Skeletal muscle tissue (tissue), 3 donors: ENCODE measurements at regions not wholly inside any gene's neighbourhood (a gene's known extent, or its start where the extent isn't known, plus 50 kb on each side); places are given as distances from the start of the nearest gene placed in this dataset.

ENCODE experiments used
- H3K27ac ChIP-seq: one replicate; pipeline ENCODE4 v1.7.0; 2013; ENCODE audit warnings: mild to moderate bottlenecking, low read depth, low read length, inconsistent platforms
- H3K27me3 ChIP-seq, 3 donors: one replicate each; pipeline ENCODE4 v1.7.0; 2013; ENCODE audit warnings: low read length in 3 of 3; ENCODE audit not compliant: control insufficient read depth in 3 of 3, insufficient read depth in 3 of 3
- H3K36me3 ChIP-seq, 3 donors: one replicate each; pipeline ENCODE4 v1.7.0; 2013; ENCODE audit warnings: low read length in 3 of 3; ENCODE audit not compliant: control insufficient read depth in 3 of 3, insufficient read depth in 3 of 3
- H3K4me1 ChIP-seq, 3 donors: one replicate each; pipeline ENCODE4 v1.7.0; 2013; ENCODE audit warnings: low read length in 3 of 3, mild to moderate bottlenecking in 3 of 3; ENCODE audit not compliant: control insufficient read depth in 3 of 3, insufficient read depth in 3 of 3
- H3K4me3 ChIP-seq, 3 donors: one replicate each; pipeline ENCODE4 v1.7.0; 2013; ENCODE audit warnings: low read length in 3 of 3
- H3K9ac ChIP-seq, 3 donors: one replicate each; pipeline ENCODE4 v1.7.0; 2013; ENCODE audit warnings: low read length in 3 of 3, mild to moderate bottlenecking in 3 of 3, moderate library complexity in 2 of 3, low read depth in 1 of 3
- H3K9me3 ChIP-seq, 3 donors: one replicate each; pipeline ENCODE4 v1.7.0; 2013; ENCODE audit warnings: low read length in 3 of 3; ENCODE audit not compliant: control insufficient read depth in 3 of 3
- donor health status: Osteomylitis.

- H3K9me3 ChIP-seq: no peaks in the 10 kb centered on the region
- no peak overlapping the region for H3K4me3 ChIP-seq
- H3K36me3 ChIP-seq: no peaks in the 10 kb centered on the region
- H3K27ac ChIP-seq: no peak overlapping the region
- no peak overlapping the region for H3K9ac ChIP-seq
- H3K4me1 ChIP-seq: peaks cover 0 to 4% (median 3%) of the 10 kb centered on the region in 3 donors
- H3K27me3 ChIP-seq: peaks cover 0 to 2% (median 0%) of the 10 kb centered on the region in 3 donors
Measured at GRCh38 chr3:197432384-197433127, 123.2 kb downstream of the BDH1 start.

GRCh38 chr3:197431346-197431910 is 124.3 kb downstream of the BDH1 start:
- Histone ChIP-seq H3K4me3 (no peak overlapping the region), H3K9ac (no peak overlapping the region), H3K27ac (no peak overlapping the region), H3K36me3 (no peaks in the 10 kb centered on the region), H3K27me3 (peaks cover 0 to 2% (median 0%) of the 10 kb centered on the region in 3 donors), H3K4me1 (peaks cover 0 to 4% (median 3%) of the 10 kb centered on the region in 3 donors), H3K9me3 (no peaks in the 10 kb centered on the region)

- H3K27ac ChIP-seq: no peak overlapping the region
- H3K9me3 ChIP-seq: no peaks in the 10 kb centered on the region
- H3K9ac ChIP-seq: no peak overlapping the region
Measured at GRCh38 chr3:197430934-197431333, 124.8 kb downstream of the BDH1 start.

GRCh38 chr3:197430502-197430901 is 125.3 kb downstream of the BDH1 start:
- Histone ChIP-seq H3K36me3 (no peaks in the 10 kb centered on the region), H3K9ac (no peak overlapping the region), H3K4me1 (peaks cover 0 to 4% (median 3%) of the 10 kb centered on the region in 3 donors), H3K27me3 (peaks cover 0 to 2% (median 0%) of the 10 kb centered on the region in 3 donors), H3K4me3 (no peak overlapping the region), H3K27ac (no peak overlapping the region), H3K9me3 (no peaks in the 10 kb centered on the region)

More at GRCh38 chr3:197430934-197431333, 124.8 kb downstream of the BDH1 start:
- no peaks in the 10 kb centered on the region for H3K36me3 ChIP-seq
- H3K27me3 ChIP-seq: peaks cover 0 to 2% (median 0%) of the 10 kb centered on the region in 3 donors
- no peak overlapping the region for H3K4me3 ChIP-seq
- H3K4me1 ChIP-seq: peaks cover 0 to 4% (median 3%) of the 10 kb centered on the region in 3 donors

GRCh38 chr3:197428952-197429351 is 126.8 kb downstream of the BDH1 start:
- Histone ChIP-seq H3K27ac (no peak overlapping the region), H3K4me1 (peaks cover 0 to 4% (median 3%) of the 10 kb centered on the region in 3 donors), H3K4me3 (no peak overlapping the region), H3K9me3 (no peaks in the 10 kb centered on the region), H3K36me3 (no peaks in the 10 kb centered on the region), H3K9ac (no peak overlapping the region), H3K27me3 (peaks cover 0 to 2% (median 0%) of the 10 kb centered on the region in 3 donors)

- Histone ChIP-seq H3K27me3 (peaks cover 0 to 3% (median 2%) of the 10 kb centered on the region in 3 donors), H3K9ac (no peak overlapping the region), H3K36me3 (no peaks in the 10 kb centered on the region), H3K4me1 (peaks cover 0 to 4% (median 3%) of the 10 kb centered on the region in 3 donors), H3K27ac (no peak overlapping the region), H3K4me3 (no peak overlapping the region), H3K9me3 (no peaks in the 10 kb centered on the region)
Measured at GRCh38 chr3:197428117-197428801, 127.5 kb downstream of the BDH1 start.

GRCh38 chr3:197427021-197427420 is 128.6 kb upstream of the DLG1 start:
- Histone ChIP-seq H3K27ac (no peak overlapping the region), H3K27me3 (peaks cover 0 to 7% (median 3%) of the 10 kb centered on the region in 3 donors), H3K4me1 (peaks cover 0 to 4% (median 3%) of the 10 kb centered on the region in 3 donors), H3K36me3 (no peaks in the 10 kb centered on the region), H3K4me3 (no peak overlapping the region), H3K9me3 (no peaks in the 10 kb centered on the region), H3K9ac (no peak overlapping the region)

- Histone ChIP-seq H3K27ac (no peak overlapping the region), H3K36me3 (no peaks in the 10 kb centered on the region), H3K4me3 (no peak overlapping the region), H3K9me3 (no peaks in the 10 kb centered on the region), H3K4me1 (peaks cover 0 to 3% (median under 1%) of the 10 kb centered on the region in 3 donors), H3K9ac (no peak overlapping the region), H3K27me3 (peaks cover 0 to 8% (median 3%) of the 10 kb centered on the region in 3 donors)
Measured at GRCh38 chr3:197426121-197426566, 127.7 kb upstream of the DLG1 start.

GRCh38 chr3:197425485-197426120 is 127.2 kb upstream of the DLG1 start:
- H3K27ac ChIP-seq: no peak overlapping the region
- H3K36me3 ChIP-seq: no peaks in the 10 kb centered on the region
- no peak overlapping the region for H3K9ac ChIP-seq
- H3K9me3 ChIP-seq: no peaks in the 10 kb centered on the region
- peaks cover 0 to 3% (median 1%) of the 10 kb centered on the region in 3 donors for H3K4me1 ChIP-seq
- H3K4me3 ChIP-seq: no peak overlapping the region
- peaks cover 0 to 8% (median 3%) of the 10 kb centered on the region in 3 donors for H3K27me3 ChIP-seq
